ENCODE measurements at regions not wholly inside any gene's neighbourhood (a gene's known extent, or its start where the extent isn't known, plus 50 kb on each side); places are given as distances from the start of the nearest gene placed in this dataset.

- Histone ChIP-seq H3K9me3 (ENCODE audit: low read length) (no peaks in the 10 kb centered on the region), H3F3A (ENCODE audit: insufficient read depth, low read length, poor library complexity, severe bottlenecking) (no peaks in the 10 kb centered on the region), H3K4me2 (ENCODE audit: low read length) (no peak overlapping the region), H3K9me2 (ENCODE audit: insufficient read depth, low read length) (no peaks in the 10 kb centered on the region), H2AFZ (ENCODE audit: low read depth, low read length) (no peak overlapping the region), H4K20me1 (ENCODE audit: insufficient read depth) (no peaks in the 10 kb centered on the region), H3K4me3 (ENCODE audit: low read length) (no peak overlapping the region), H3K36me3 (ENCODE audit: insufficient read depth, low read length) (no peaks in the 10 kb centered on the region), H3K9ac (ENCODE audit: low read length) (no peak overlapping the region), H3K27ac (ENCODE audit: low read length) (no peak overlapping the region), H3K79me2 (replicated peaks; ENCODE audit: insufficient read depth, low read length) (no peaks in the 10 kb centered on the region), H3K27me3 (ENCODE audit: insufficient read depth, low read depth, low read length) (no peaks in the 10 kb centered on the region)
- TF ChIP-seq SMC3 (conservative IDR thresholded peaks at IDR 0.05; ENCODE audit: poor library complexity) (no peak), RAD21 (conservative IDR thresholded peaks at IDR 0.05) (no peak), REST (IDR thresholded peaks at IDR 0.05; ENCODE audit: borderline replicate concordance) (no peak), TAF1 (IDR thresholded peaks at IDR 0.05; ENCODE audit: low read depth) (no peak), MXI1 (conservative IDR thresholded peaks at IDR 0.05; ENCODE audit: poor library complexity, severe bottlenecking) (no peak), POLR2AphosphoS5 (IDR thresholded peaks at IDR 0.05) (no peak)
These were observed 729.9 kb downstream of the DACH1 start for GRCh38 chr13:71137101-71137500.

GRCh38 chr13:71124230-71124629 is 742.8 kb downstream of the DACH1 start:
- Histone ChIP-seq H3K9me3 (ENCODE audit: low read length) (no peaks in the 10 kb centered on the region), H4K20me1 (ENCODE audit: insufficient read depth) (no peaks in the 10 kb centered on the region), H3F3A (ENCODE audit: insufficient read depth, low read length, poor library complexity, severe bottlenecking) (no peaks in the 10 kb centered on the region), H3K79me2 (replicated peaks; ENCODE audit: insufficient read depth, low read length) (no peaks in the 10 kb centered on the region), H3K9me2 (ENCODE audit: insufficient read depth, low read length) (no peaks in the 10 kb centered on the region), H3K27ac (ENCODE audit: low read length) (no peak overlapping the region), H3K4me3 (ENCODE audit: low read length) (no peak overlapping the region), H2AFZ (ENCODE audit: low read depth, low read length) (no peak overlapping the region), H3K27me3 (ENCODE audit: insufficient read depth, low read depth, low read length) (no peaks in the 10 kb centered on the region), H3K9ac (ENCODE audit: low read length) (no peak overlapping the region), H3K4me2 (ENCODE audit: low read length) (no peak overlapping the region), H3K36me3 (ENCODE audit: insufficient read depth, low read length) (no peaks in the 10 kb centered on the region)
- TF ChIP-seq EP300 (conservative IDR thresholded peaks at IDR 0.05; ENCODE audit: poor library complexity, severe bottlenecking) (no peak), TAF1 (IDR thresholded peaks at IDR 0.05; ENCODE audit: low read depth) (no peak), CTCF (IDR thresholded peaks at IDR 0.05; ENCODE audit: poor library complexity, severe bottlenecking) (no peak), POLR2AphosphoS5 (IDR thresholded peaks at IDR 0.05) (no peak), EZH2 (IDR thresholded peaks at IDR 0.05; ENCODE audit: borderline replicate concordance, insufficient read depth, low read length, poor library complexity, severe bottlenecking) (no peak), SMC3 (conservative IDR thresholded peaks at IDR 0.05; ENCODE audit: poor library complexity) (no peak)

All from neural cell (in vitro differentiated cells).